ENCODE measurements at regions not wholly inside any gene's neighbourhood (a gene's known extent, or its start where the extent isn't known, plus 50 kb on each side); places are given as distances from the start of the nearest gene placed in this dataset.

DNA sequence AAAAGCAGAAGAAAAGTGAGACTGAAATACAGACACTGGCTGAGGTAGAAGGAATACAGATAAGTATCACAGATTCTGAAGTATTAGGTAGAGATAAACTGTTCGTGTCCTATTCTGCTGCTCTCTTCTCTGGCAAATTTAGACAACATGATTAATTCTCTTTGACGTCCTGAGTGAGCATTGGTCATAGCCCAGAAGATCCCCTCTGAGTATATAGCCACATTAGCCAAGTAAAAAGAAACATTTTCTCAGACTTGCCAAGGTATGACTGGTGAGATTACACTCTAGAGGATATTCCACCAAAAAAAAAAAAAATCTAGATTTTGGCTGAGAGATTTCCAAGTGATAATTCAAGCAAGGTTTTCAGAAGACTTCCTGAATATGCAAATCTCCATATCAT is 111.4 kb upstream of the ALCAM start:
- no peak overlapping the region for H3K4me3 ChIP-seq (ENCODE audit: low read length)
- H2AFZ ChIP-seq (ENCODE audit: low read length), result no peak overlapping the region
- TF ChIP-seq EZH2phosphoT487 (IDR thresholded peaks at IDR 0.05; ENCODE audit: low read length) (no peak), EZH2 (optimal IDR thresholded peaks at IDR 0.05; ENCODE audit: low read depth, low read length) (no peak)
- TF ChIP-seq, protein P1, sequence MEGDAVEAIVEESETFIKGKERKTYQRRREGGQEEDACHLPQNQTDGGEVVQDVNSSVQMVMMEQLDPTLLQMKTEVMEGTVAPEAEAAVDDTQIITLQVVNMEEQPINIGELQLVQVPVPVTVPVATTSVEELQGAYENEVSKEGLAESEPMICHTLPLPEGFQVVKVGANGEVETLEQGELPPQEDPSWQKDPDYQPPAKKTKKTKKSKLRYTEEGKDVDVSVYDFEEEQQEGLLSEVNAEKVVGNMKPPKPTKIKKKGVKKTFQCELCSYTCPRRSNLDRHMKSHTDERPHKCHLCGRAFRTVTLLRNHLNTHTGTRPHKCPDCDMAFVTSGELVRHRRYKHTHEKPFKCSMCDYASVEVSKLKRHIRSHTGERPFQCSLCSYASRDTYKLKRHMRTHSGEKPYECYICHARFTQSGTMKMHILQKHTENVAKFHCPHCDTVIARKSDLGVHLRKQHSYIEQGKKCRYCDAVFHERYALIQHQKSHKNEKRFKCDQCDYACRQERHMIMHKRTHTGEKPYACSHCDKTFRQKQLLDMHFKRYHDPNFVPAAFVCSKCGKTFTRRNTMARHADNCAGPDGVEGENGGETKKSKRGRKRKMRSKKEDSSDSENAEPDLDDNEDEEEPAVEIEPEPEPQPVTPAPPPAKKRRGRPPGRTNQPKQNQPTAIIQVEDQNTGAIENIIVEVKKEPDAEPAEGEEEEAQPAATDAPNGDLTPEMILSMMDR (IDR thresholded peaks at IDR 0.05; ENCODE audit: low read length), result no peak
- H3F3A ChIP-seq (ENCODE audit: insufficient read depth, low read length), result no peaks in the 10 kb centered on the region
- no peaks in the 10 kb centered on the region for H3K27me3 ChIP-seq (replicated peaks; ENCODE audit: insufficient read depth, low read length)
- H3K79me2 ChIP-seq (ENCODE audit: low read length), result no peaks in the 10 kb centered on the region
- no peak overlapping the region for H3K9ac ChIP-seq (ENCODE audit: low read length)
- H3K27ac ChIP-seq (ENCODE audit: low read length), result no peak overlapping the region
- no peaks in the 10 kb centered on the region for H3K9me2 ChIP-seq (replicated peaks; ENCODE audit: insufficient read depth, low read length)
- no peaks in the 10 kb centered on the region for H3K36me3 ChIP-seq (replicated peaks; ENCODE audit: insufficient read depth, low read length)
- H3K4me1 ChIP-seq (ENCODE audit: low read length), result no peaks in the 10 kb centered on the region
- no peak for DNase-seq
- no peaks in the 10 kb centered on the region for H4K20me1 ChIP-seq (ENCODE audit: insufficient read depth, low read length)
- H3K4me2 ChIP-seq (ENCODE audit: low read depth, low read length), result no peak overlapping the region
- no peaks in the 10 kb centered on the region for H3K9me3 ChIP-seq (replicated peaks; ENCODE audit: insufficient read depth, low read length)

DNA sequence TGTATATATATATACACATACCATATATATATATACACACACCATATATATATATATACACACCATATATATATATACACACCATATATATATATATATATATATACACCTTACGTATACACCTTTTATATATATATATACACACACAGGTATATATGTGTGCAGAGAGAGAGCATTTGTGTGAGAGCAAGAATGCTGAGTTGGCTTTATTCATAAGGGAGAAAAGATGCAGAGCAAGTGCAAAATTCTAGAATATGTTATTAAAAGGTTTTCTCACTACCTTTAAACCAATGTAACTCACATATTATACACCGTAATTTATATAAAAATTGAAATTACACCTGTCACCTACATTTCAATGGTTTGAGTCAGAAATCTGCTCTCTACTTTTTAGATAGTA is 107.2 kb upstream of the ALCAM start:
- Histone ChIP-seq H3K9me2 (replicated peaks; ENCODE audit: insufficient read depth, low read length) (no peaks in the 10 kb centered on the region), H2AFZ (ENCODE audit: low read length) (no peak overlapping the region), H3K9me3 (replicated peaks; ENCODE audit: insufficient read depth, low read length) (no peaks in the 10 kb centered on the region), H3K4me2 (ENCODE audit: low read depth, low read length) (no peak overlapping the region), H3K36me3 (replicated peaks; ENCODE audit: insufficient read depth, low read length) (no peaks in the 10 kb centered on the region), H3K4me1 (ENCODE audit: low read length) (no peaks in the 10 kb centered on the region), H3K79me2 (ENCODE audit: low read length) (no peaks in the 10 kb centered on the region), H3K9ac (ENCODE audit: low read length) (no peak overlapping the region), H3K27me3 (replicated peaks; ENCODE audit: insufficient read depth, low read length) (no peaks in the 10 kb centered on the region), H3F3A (ENCODE audit: insufficient read depth, low read length) (no peaks in the 10 kb centered on the region), H3K27ac (ENCODE audit: low read length) (no peak overlapping the region), H3K4me3 (ENCODE audit: low read length) (no peak overlapping the region), H4K20me1 (ENCODE audit: insufficient read depth, low read length) (no peaks in the 10 kb centered on the region)
- TF ChIP-seq, protein P1 (IDR thresholded peaks at IDR 0.05; ENCODE audit: low read length), result no peak
- TF ChIP-seq EZH2phosphoT487 (IDR thresholded peaks at IDR 0.05; ENCODE audit: low read length) (no peak), EZH2 (optimal IDR thresholded peaks at IDR 0.05; ENCODE audit: low read depth, low read length) (no peak)
- no peak for DNase-seq

- H4K20me1 ChIP-seq (ENCODE audit: insufficient read depth, low read length), result no peaks in the 10 kb centered on the region
- H3K9me2 ChIP-seq (replicated peaks; ENCODE audit: insufficient read depth, low read length), result no peaks in the 10 kb centered on the region
- no peak overlapping the region for H2AFZ ChIP-seq (ENCODE audit: low read length)
- no peaks in the 10 kb centered on the region for H3F3A ChIP-seq (ENCODE audit: insufficient read depth, low read length)
- no peaks in the 10 kb centered on the region for H3K36me3 ChIP-seq (replicated peaks; ENCODE audit: insufficient read depth, low read length)
- no peaks in the 10 kb centered on the region for H3K27me3 ChIP-seq (replicated peaks; ENCODE audit: insufficient read depth, low read length)
- no peak overlapping the region for H3K27ac ChIP-seq (ENCODE audit: low read length)
- no peak overlapping the region for H3K4me2 ChIP-seq (ENCODE audit: low read depth, low read length)
- no peak for DNase-seq
- no peaks in the 10 kb centered on the region for H3K79me2 ChIP-seq (ENCODE audit: low read length)
- no peak overlapping the region for H3K9ac ChIP-seq (ENCODE audit: low read length)
- H3K4me3 ChIP-seq (ENCODE audit: low read length), result no peak overlapping the region
- H3K4me1 ChIP-seq (ENCODE audit: low read length), result no peaks in the 10 kb centered on the region
- no peak for TF ChIP-seq EZH2phosphoT487 (IDR thresholded peaks at IDR 0.05; ENCODE audit: low read length)
- TF ChIP-seq EZH2 (optimal IDR thresholded peaks at IDR 0.05; ENCODE audit: low read depth, low read length), result no peak
- TF ChIP-seq, protein P1 (IDR thresholded peaks at IDR 0.05; ENCODE audit: low read length), result no peak
- H3K9me3 ChIP-seq (replicated peaks; ENCODE audit: insufficient read depth, low read length), result no peaks in the 10 kb centered on the region
Measured at GRCh38 chr3:105260385-105260784, 106.3 kb upstream of the ALCAM start.

Measured in MM.1S (cell line).